ENCODE measurements at regions not wholly inside any gene's neighbourhood (a gene's known extent, or its start where the extent isn't known, plus 50 kb on each side); places are given as distances from the start of the nearest gene placed in this dataset.

GRCh38 chr1:166603296-166603695 is 236.0 kb upstream of the POGK start:
- CTCF ChIA-PET: no interaction called here
- DNase-seq (ENCODE audit: low spot score): peak; percentile 40

GRCh38 chr1:166605137-166605536 is 234.1 kb upstream of the POGK start:
- POLR2A ChIA-PET (ENCODE audit: low non-redundant PET): no interaction called here
- no peak for DNase-seq (ENCODE audit: low spot score)
- no peak overlapping the region for H3K27ac ChIP-seq
- CTCF ChIA-PET: no interaction called here
- TF ChIP-seq, protein P1, sequence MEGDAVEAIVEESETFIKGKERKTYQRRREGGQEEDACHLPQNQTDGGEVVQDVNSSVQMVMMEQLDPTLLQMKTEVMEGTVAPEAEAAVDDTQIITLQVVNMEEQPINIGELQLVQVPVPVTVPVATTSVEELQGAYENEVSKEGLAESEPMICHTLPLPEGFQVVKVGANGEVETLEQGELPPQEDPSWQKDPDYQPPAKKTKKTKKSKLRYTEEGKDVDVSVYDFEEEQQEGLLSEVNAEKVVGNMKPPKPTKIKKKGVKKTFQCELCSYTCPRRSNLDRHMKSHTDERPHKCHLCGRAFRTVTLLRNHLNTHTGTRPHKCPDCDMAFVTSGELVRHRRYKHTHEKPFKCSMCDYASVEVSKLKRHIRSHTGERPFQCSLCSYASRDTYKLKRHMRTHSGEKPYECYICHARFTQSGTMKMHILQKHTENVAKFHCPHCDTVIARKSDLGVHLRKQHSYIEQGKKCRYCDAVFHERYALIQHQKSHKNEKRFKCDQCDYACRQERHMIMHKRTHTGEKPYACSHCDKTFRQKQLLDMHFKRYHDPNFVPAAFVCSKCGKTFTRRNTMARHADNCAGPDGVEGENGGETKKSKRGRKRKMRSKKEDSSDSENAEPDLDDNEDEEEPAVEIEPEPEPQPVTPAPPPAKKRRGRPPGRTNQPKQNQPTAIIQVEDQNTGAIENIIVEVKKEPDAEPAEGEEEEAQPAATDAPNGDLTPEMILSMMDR (conservative IDR thresholded peaks at IDR 0.05; ENCODE audit: low read depth): no peak

More at GRCh38 chr1:166603296-166603695, 236.0 kb upstream of the POGK start:
- TF ChIP-seq, protein P1 (conservative IDR thresholded peaks at IDR 0.05; ENCODE audit: low read depth): no peak
- no peak overlapping the region for H3K27ac ChIP-seq
- POLR2A ChIA-PET (ENCODE audit: low non-redundant PET): no interaction called here

DNA sequence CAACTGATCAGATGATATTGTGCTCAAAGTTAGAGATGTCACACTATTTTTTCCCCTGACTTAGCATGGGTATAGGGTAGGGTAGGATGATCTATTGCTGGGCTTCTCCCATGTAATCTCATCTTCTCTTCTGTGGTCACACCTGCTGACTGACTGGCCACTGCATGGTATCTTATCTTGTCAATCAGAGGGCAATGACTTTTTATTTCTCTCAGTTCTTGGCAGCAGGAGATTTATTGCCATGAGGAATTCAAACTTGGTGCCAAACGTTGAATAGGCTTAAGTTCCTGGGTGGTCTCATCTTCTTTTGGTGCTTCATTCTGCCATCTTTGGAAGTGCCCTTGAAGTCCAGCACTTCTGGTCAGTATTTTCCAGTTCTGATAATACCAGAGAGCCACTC is 226.4 kb upstream of the POGK start:
- no peak overlapping the region for H3K27ac ChIP-seq
- TF ChIP-seq, protein P1 (conservative IDR thresholded peaks at IDR 0.05; ENCODE audit: low read depth): no peak
- DNase-seq (ENCODE audit: low spot score): no peak
- ChIA-PET POLR2A (ENCODE audit: low non-redundant PET) (no interaction called here), CTCF (no interaction called here)

DNA sequence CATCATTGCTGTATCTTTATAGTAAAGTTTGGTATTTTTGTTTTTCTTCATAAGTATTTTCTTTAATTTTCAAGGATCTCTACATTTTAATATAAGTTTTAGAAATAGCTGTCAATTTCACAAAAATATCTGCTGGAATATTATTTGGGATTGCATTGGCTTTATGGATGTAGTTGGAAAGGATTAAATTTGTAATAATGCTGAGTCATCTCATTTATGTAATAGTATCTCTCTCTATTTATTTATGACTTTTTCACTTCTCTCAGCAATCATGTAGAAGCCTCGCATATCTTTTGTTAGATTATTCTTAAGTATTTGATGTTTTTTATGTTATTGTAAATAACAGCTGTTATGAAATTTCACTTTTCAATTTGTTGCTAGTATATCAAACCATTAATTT is 223.1 kb upstream of the POGK start:
- no peak overlapping the region for H3K27ac ChIP-seq
- ChIA-PET POLR2A (ENCODE audit: low non-redundant PET) (no interaction called here), CTCF (no interaction called here)
- TF ChIP-seq, protein P1 (conservative IDR thresholded peaks at IDR 0.05; ENCODE audit: low read depth): no peak
- DNase-seq (ENCODE audit: low spot score): no peak

DNA sequence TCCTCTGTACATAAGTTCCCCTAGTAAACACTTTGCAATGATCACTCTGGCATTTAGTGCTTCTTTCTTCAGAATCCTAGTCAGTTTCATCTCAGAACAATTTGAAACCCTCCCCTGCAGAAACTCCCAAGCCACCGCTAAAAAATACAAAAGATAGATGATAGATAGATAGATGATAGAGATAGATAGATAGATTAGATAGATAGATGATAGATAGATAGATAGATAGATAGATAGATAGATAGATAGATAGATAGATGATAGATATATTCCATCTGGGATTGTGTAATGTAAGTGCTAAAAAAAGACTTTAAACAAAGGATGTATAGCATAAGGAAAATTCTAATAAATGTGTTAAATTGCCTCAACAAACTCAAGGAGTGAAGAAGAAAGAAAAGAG is 212.6 kb upstream of the POGK start:
- TF ChIP-seq, protein P1 (conservative IDR thresholded peaks at IDR 0.05; ENCODE audit: low read depth): no peak
- POLR2A ChIA-PET (ENCODE audit: low non-redundant PET): no interaction called here
- no peak for DNase-seq (ENCODE audit: low spot score)
- no peak overlapping the region for H3K27ac ChIP-seq
- CTCF ChIA-PET: no interaction called here

DNA sequence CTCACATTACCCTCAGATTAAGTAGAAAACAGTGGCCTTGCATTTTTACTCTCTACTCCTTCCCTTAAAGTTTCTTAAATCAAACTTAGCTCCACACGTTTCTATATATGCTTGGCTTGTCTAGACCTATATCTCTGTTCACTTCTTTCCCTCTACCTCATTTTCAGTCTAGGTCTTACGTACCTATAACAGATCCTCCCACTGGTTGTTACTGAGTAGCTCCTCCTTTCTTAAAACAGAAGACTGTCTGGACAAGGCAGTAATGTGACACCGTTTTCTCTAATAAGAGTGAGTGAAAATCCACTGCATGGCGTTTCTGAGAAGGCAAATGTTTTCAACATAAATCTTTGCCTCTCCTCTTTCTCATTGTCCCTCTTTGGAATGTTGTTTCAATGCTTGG is 211.7 kb upstream of the POGK start:
- CTCF ChIA-PET: interaction anchor here (0.6 kb wide), 1 partner anchor 114 kb away, joined by 3 read pairs; no protein-coding TSS in a partner anchor
- H3K27ac ChIP-seq: no peak overlapping the region
- TF ChIP-seq, protein P1 (conservative IDR thresholded peaks at IDR 0.05; ENCODE audit: low read depth): no peak
- DNase-seq (ENCODE audit: low spot score): no peak
- POLR2A ChIA-PET (ENCODE audit: low non-redundant PET): no interaction called here

DNA sequence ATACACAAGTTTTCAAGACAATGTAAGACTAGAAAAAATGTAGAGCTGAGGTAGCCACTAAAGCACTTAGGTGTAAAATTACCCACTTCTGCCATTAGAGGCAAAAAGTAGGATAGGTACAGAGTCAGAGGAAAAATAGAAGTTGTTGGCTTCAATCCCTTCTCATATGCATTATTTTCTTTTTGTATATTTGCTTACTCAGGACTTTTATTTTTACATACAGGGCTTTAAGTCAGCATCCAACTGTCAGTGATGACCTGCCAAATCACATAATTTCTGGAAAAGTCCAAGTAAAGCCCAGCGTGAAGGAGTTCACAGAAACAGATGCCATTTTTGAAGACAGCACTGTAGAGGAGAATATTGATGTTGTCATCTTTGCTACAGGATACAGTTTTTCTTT is 211.0 kb upstream of the POGK start:
- no peak for DNase-seq (ENCODE audit: low spot score)
- H3K27ac ChIP-seq: no peak overlapping the region
- TF ChIP-seq, protein P1 (conservative IDR thresholded peaks at IDR 0.05; ENCODE audit: low read depth): no peak
- ChIA-PET CTCF (interaction anchor here (0.7 kb wide), 1 partner anchor 47 kb away, joined by 5 read pairs; no protein-coding TSS in a partner anchor), POLR2A (ENCODE audit: low non-redundant PET) (no interaction called here)

Data from RWPE1 (cell line).